SK-N-SH treated with all-trans-retinoic acid at 6 μM for 48 hours (cell line): ENCODE measurements at regions not wholly inside any gene's neighbourhood (a gene's known extent, or its start where the extent isn't known, plus 50 kb on each side); places are given as distances from the start of the nearest gene placed in this dataset.

Experiments
- ATAC-seq: fragments of 200-7000 bp; cut with Tn5 transposase; 3 replicates; pipeline ENCODE4 v1.9.1; 2020; ENCODE audit warnings: mild to moderate bottlenecking, moderate library complexity
- ARNTL ChIP-seq: fragments of 450-650 bp; formaldehyde crosslinking; IDR thresholded peaks from 2 replicates; pipeline ENCODE4 v1.5.0; 2020; ENCODE audit warnings: low read depth, mild to moderate bottlenecking, moderate library complexity, borderline replicate concordance
- BACH2 ChIP-seq: fragments of 250-450 bp; sonication (Bioruptor Pico); IDR thresholded peaks from 2 replicates; pipeline ENCODE4 v1.9.0; 2021; ENCODE audit warnings: mild to moderate bottlenecking, borderline replicate concordance
- CSDC2 ChIP-seq: fragments of 250-450 bp; sonication (Bioruptor Pico); IDR thresholded peaks from 2 replicates; pipeline ENCODE4 v1.5.0; 2020; ENCODE audit warnings: mild to moderate bottlenecking, moderate library complexity
- CSRNP3 ChIP-seq: fragments of 250-450 bp; sonication (Bioruptor Pico); IDR thresholded peaks from 2 replicates; pipeline ENCODE4 v1.5.1; 2021; ENCODE audit warnings: mild to moderate bottlenecking, moderate library complexity
- ESRRG ChIP-seq: fragments of 250-450 bp; sonication (Bioruptor Pico); IDR thresholded peaks from 2 replicates; pipeline ENCODE4 v1.6.1; 2021; ENCODE audit warnings: mild to moderate bottlenecking
- GLIS3 ChIP-seq: fragments of 250-450 bp; sonication (Bioruptor Pico); IDR thresholded peaks from 2 replicates; pipeline ENCODE4 v1.5.0; 2020; ENCODE audit warnings: mild to moderate bottlenecking, moderate library complexity
- POU6F1 ChIP-seq: fragments of 250-450 bp; sonication (Bioruptor Pico); IDR thresholded peaks from 2 replicates; pipeline ENCODE4 v1.8.0; 2021; ENCODE audit warnings: low read depth, mild to moderate bottlenecking, moderate library complexity, borderline replicate concordance
- PPARA ChIP-seq: fragments of 250-450 bp; sonication (Bioruptor Pico); IDR thresholded peaks from 2 replicates; pipeline ENCODE4 v1.5.0; 2020; ENCODE audit warnings: mild to moderate bottlenecking, borderline replicate concordance
- TCF4 ChIP-seq: fragments of 250-450 bp; sonication (Bioruptor Pico); IDR thresholded peaks from 2 replicates; pipeline ENCODE4 v1.8.0; 2021; ENCODE audit warnings: mild to moderate bottlenecking, moderate library complexity, borderline replicate concordance
- TOX ChIP-seq: fragments of 250-450 bp; sonication (Bioruptor Pico); IDR thresholded peaks from 2 replicates; pipeline ENCODE4 v1.8.0; 2021; ENCODE audit warnings: mild to moderate bottlenecking, moderate library complexity, borderline replicate concordance
- ZC3H10 ChIP-seq: fragments of 250-450 bp; sonication (Bioruptor Pico); IDR thresholded peaks from 2 replicates; pipeline ENCODE4 v1.5.1; 2021; ENCODE audit warnings: mild to moderate bottlenecking, moderate library complexity
- ZFP3 ChIP-seq: fragments of 250-450 bp; sonication (Bioruptor Pico); IDR thresholded peaks from 2 replicates; pipeline ENCODE4 v1.5.0; 2020; ENCODE audit warnings: mild to moderate bottlenecking, moderate library complexity
- ZFP30 ChIP-seq: fragments of 450-650 bp; formaldehyde crosslinking; IDR thresholded peaks from 2 replicates; pipeline ENCODE4 v1.5.0; 2022; ENCODE audit warnings: mild to moderate bottlenecking, moderate library complexity
- ZNF565 ChIP-seq: fragments of 450-650 bp; formaldehyde crosslinking; conservative IDR thresholded peaks from 2 replicates; pipeline ENCODE4 v1.5.0; 2020; ENCODE audit warnings: low read depth, mild to moderate bottlenecking, moderate library complexity
- ZNF70 ChIP-seq: fragments of 450-650 bp; formaldehyde crosslinking; IDR thresholded peaks from 2 replicates; pipeline ENCODE4 v1.5.0; 2020; ENCODE audit warnings: mild to moderate bottlenecking, moderate library complexity
- ZNF8 ChIP-seq: fragments of 450-650 bp; formaldehyde crosslinking; IDR thresholded peaks from 2 replicates; pipeline ENCODE4 v1.5.0; 2020; ENCODE audit warnings: mild to moderate bottlenecking, moderate library complexity
- TF ChIP-seq, protein P1 (sequence below): fragments of 250-450 bp; sonication (Bioruptor Pico); IDR thresholded peaks from 2 replicates; pipeline ENCODE4 v1.5.0; 2020; ENCODE audit warnings: mild to moderate bottlenecking, moderate library complexity
- TF ChIP-seq, protein P2 (sequence below): fragments of 250-450 bp; sonication (Bioruptor Pico); IDR thresholded peaks from 2 replicates; pipeline ENCODE4 v1.5.1; 2020; ENCODE audit warnings: low read depth, mild to moderate bottlenecking, moderate library complexity
- TF ChIP-seq, protein P3 (sequence below): fragments of 250-450 bp; sonication (Bioruptor Pico); IDR thresholded peaks from 2 replicates; pipeline ENCODE4 v1.8.0; 2020; ENCODE audit warnings: mild to moderate bottlenecking, moderate library complexity, borderline replicate concordance

GRCh38 chr11:33467966-33468365, 210.8 kb downstream of the HIPK3 start:
- no peak for ATAC-seq

DNA sequence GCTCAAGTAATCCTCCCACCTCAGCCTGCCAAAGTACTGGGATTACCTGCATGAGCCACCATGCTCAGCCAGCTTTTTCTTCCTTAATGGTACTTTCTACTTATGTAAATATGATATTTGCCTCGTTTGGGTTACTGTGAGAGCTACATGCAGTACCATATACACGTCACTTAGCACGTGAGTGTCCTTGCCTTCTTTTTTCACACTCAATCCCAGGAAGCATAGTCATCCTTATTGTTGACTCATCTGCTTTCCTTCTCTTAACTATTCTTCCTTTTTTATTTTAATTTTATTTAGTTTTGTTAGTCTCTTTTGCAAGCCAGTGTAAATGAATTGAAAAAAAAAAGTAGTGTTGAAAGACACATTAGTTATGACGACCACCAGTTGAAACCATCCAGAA, 205.9 kb downstream of the HIPK3 start:
- TF ChIP-seq GLIS3 (CRISPR knock-in tag) (no peak), CSDC2 (CRISPR knock-in tag) (no peak), CSRNP3 (CRISPR knock-in tag) (no peak)
- TF ChIP-seq, all 23 proteins: peak for 0
- no peak for ATAC-seq

More at GRCh38 chr11:33467966-33468365, 210.8 kb downstream of the HIPK3 start:
- TF ChIP-seq ESRRG, result no peak
- TF ChIP-seq ZC3H10 (CRISPR knock-in tag), result no peak
- TF ChIP-seq PPARA (CRISPR knock-in tag), result no peak
- TF ChIP-seq CSDC2 (CRISPR knock-in tag), result no peak
- TF ChIP-seq ZNF8 (CRISPR knock-in tag), result no peak
- no peak for TF ChIP-seq ARNTL (CRISPR knock-in tag)
- no peak for TF ChIP-seq POU6F1
- no peak for TF ChIP-seq ZFP3 (CRISPR knock-in tag)
- no peak for TF ChIP-seq TOX (CRISPR knock-in tag)
- no peak for TF ChIP-seq GLIS3 (CRISPR knock-in tag)
- TF ChIP-seq, protein P1, sequence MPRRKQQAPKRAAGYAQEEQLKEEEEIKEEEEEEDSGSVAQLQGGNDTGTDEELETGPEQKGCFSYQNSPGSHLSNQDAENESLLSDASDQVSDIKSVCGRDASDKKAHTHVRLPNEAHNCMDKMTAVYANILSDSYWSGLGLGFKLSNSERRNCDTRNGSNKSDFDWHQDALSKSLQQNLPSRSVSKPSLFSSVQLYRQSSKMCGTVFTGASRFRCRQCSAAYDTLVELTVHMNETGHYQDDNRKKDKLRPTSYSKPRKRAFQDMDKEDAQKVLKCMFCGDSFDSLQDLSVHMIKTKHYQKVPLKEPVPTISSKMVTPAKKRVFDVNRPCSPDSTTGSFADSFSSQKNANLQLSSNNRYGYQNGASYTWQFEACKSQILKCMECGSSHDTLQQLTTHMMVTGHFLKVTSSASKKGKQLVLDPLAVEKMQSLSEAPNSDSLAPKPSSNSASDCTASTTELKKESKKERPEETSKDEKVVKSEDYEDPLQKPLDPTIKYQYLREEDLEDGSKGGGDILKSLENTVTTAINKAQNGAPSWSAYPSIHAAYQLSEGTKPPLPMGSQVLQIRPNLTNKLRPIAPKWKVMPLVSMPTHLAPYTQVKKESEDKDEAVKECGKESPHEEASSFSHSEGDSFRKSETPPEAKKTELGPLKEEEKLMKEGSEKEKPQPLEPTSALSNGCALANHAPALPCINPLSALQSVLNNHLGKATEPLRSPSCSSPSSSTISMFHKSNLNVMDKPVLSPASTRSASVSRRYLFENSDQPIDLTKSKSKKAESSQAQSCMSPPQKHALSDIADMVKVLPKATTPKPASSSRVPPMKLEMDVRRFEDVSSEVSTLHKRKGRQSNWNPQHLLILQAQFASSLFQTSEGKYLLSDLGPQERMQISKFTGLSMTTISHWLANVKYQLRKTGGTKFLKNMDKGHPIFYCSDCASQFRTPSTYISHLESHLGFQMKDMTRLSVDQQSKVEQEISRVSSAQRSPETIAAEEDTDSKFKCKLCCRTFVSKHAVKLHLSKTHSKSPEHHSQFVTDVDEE (CRISPR knock-in tag), result no peak

- TF ChIP-seq TCF4 (no peak), ZC3H10 (CRISPR knock-in tag) (no peak), TOX (CRISPR knock-in tag) (no peak), ZFP30 (CRISPR knock-in tag) (no peak), GLIS3 (CRISPR knock-in tag) (no peak), ARNTL (CRISPR knock-in tag) (no peak), POU6F1 (no peak)
- TF ChIP-seq, all 23 proteins: peak for 0
- ATAC-seq, result no peak
Measured at GRCh38 chr11:33461369-33462125, 204.4 kb downstream of the HIPK3 start.

DNA sequence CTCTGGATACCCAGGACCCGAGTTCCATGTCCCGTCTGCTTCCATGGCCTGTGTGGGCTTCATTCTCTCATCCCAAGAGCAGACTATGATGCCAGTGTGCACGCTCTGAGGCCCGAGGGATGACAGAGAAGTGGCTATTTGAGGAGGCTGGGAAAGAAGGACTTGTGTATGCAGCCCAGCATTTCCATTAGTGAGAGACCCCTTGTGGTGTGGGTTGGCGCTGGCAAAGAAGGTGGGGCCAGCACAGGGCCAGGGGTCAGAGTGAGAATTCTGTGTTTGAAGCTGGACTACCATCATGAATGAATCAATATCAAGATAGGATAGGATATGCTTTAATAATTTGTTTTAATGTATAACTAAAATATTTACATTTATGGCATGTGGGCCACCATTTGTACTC, 200.8 kb downstream of the HIPK3 start:
- no peak for ATAC-seq

More for the DNA sequence above, 200.8 kb downstream of the HIPK3 start:
- TF ChIP-seq, protein P2, sequence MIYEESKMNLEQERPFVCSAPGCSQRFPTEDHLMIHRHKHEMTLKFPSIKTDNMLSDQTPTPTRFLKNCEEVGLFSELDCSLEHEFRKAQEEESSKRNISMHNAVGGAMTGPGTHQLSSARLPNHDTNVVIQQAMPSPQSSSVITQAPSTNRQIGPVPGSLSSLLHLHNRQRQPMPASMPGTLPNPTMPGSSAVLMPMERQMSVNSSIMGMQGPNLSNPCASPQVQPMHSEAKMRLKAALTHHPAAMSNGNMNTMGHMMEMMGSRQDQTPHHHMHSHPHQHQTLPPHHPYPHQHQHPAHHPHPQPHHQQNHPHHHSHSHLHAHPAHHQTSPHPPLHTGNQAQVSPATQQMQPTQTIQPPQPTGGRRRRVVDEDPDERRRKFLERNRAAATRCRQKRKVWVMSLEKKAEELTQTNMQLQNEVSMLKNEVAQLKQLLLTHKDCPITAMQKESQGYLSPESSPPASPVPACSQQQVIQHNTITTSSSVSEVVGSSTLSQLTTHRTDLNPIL (CRISPR knock-in tag), result no peak
- TF ChIP-seq ZNF565 (CRISPR knock-in tag), result no peak
- TF ChIP-seq ZNF70 (CRISPR knock-in tag), result no peak
- TF ChIP-seq, protein P3, sequence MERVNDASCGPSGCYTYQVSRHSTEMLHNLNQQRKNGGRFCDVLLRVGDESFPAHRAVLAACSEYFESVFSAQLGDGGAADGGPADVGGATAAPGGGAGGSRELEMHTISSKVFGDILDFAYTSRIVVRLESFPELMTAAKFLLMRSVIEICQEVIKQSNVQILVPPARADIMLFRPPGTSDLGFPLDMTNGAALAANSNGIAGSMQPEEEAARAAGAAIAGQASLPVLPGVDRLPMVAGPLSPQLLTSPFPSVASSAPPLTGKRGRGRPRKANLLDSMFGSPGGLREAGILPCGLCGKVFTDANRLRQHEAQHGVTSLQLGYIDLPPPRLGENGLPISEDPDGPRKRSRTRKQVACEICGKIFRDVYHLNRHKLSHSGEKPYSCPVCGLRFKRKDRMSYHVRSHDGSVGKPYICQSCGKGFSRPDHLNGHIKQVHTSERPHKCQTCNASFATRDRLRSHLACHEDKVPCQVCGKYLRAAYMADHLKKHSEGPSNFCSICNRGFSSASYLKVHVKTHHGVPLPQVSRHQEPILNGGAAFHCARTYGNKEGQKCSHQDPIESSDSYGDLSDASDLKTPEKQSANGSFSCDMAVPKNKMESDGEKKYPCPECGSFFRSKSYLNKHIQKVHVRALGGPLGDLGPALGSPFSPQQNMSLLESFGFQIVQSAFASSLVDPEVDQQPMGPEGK (CRISPR knock-in tag), result no peak
- no peak for TF ChIP-seq BACH2
- TF ChIP-seq TCF4, result no peak
- TF ChIP-seq, all 23 proteins: peak for 0
